OCI-LY7 (cell line): ENCODE measurements at regions not wholly inside any gene's neighbourhood (a gene's known extent, or its start where the extent isn't known, plus 50 kb on each side); places are given as distances from the start of the nearest gene placed in this dataset.
A peak's percentile ranks its signal among the peaks of the same experiment; 100 is the strongest.

Experiments
- CTCF ChIP-seq: fragments of 200-600 bp; sonication (generic); conservative IDR thresholded peaks from 2 replicates; pipeline ENCODE4 v1.5.1; 2014; ENCODE audit warnings: mild to moderate bottlenecking, antibody characterized with exemption, low read length, moderate library complexity, mixed read lengths
- EZH2phosphoT487 ChIP-seq: fragments of 200-600 bp; sonication (generic); IDR thresholded peaks from 2 replicates; pipeline ENCODE4 v1.6.1; 2018; ENCODE audit warnings: low read depth, borderline replicate concordance, mild to moderate bottlenecking, mixed run types, antibody characterized with exemption, low read length, moderate library complexity, mixed read lengths

GRCh38 chr4:142984871-142985585 lies 138.9 kb upstream of the INPP4B start:
- TF ChIP-seq CTCF (peak; percentile 65), EZH2phosphoT487 (no peak)
